ENCODE measurements at regions not wholly inside any gene's neighbourhood (a gene's known extent, or its start where the extent isn't known, plus 50 kb on each side); places are given as distances from the start of the nearest gene placed in this dataset.

DNA sequence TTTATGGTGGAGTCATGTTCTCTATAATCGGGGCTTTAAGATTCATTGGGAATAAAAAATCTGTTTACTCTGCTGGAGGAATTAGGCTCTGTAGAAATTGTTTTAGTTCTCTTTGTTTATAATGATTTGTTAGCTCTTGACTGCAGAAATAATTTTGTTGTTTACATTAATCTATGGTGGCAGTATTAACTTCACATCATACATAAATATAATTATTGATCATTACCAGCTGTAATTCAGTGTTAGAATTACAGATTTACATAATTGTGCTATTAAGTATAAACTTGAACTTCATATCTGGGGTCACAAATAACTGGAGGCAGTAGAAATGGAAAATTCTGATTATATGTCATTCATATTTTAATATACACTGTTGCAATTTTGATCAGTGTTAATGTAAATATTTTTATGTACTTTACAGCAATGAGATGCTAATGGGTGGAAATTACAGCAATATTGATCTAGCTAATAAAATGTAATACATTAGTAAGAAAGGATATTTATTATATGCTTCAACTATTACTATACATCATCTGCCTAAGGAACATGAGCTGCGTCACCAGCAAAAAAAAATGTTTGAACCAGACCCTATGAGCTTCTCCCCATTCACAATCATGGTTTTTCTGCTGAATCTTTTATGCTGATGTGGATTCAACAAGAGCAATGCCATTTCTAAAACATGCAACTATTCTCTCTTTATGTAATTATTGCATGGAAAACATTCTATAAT is 846.6 kb downstream of the NR2F1-AS1 start:
- no peak for DNase-seq
- Mint-ChIP-seq H3K27me3 (ENCODE audit: unreplicated experiment) (no peaks in the 10 kb centered on the region), H3K9me3 (ENCODE audit: unreplicated experiment) (peaks cover 2% of the 10 kb centered on the region), H3K4me1 (ENCODE audit: low read depth, unreplicated experiment) (no peaks in the 10 kb centered on the region), H3K4me3 (ENCODE audit: unreplicated experiment) (no peak overlapping the region), H3K36me3 (ENCODE audit: unreplicated experiment) (no peaks in the 10 kb centered on the region), H3K27ac (ENCODE audit: unreplicated experiment) (no peak overlapping the region)
- TF ChIP-seq, protein P1, sequence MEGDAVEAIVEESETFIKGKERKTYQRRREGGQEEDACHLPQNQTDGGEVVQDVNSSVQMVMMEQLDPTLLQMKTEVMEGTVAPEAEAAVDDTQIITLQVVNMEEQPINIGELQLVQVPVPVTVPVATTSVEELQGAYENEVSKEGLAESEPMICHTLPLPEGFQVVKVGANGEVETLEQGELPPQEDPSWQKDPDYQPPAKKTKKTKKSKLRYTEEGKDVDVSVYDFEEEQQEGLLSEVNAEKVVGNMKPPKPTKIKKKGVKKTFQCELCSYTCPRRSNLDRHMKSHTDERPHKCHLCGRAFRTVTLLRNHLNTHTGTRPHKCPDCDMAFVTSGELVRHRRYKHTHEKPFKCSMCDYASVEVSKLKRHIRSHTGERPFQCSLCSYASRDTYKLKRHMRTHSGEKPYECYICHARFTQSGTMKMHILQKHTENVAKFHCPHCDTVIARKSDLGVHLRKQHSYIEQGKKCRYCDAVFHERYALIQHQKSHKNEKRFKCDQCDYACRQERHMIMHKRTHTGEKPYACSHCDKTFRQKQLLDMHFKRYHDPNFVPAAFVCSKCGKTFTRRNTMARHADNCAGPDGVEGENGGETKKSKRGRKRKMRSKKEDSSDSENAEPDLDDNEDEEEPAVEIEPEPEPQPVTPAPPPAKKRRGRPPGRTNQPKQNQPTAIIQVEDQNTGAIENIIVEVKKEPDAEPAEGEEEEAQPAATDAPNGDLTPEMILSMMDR (IDR thresholded peaks at IDR 0.05; ENCODE audit: partially characterized antibody, unreplicated experiment), result no peak

DNA sequence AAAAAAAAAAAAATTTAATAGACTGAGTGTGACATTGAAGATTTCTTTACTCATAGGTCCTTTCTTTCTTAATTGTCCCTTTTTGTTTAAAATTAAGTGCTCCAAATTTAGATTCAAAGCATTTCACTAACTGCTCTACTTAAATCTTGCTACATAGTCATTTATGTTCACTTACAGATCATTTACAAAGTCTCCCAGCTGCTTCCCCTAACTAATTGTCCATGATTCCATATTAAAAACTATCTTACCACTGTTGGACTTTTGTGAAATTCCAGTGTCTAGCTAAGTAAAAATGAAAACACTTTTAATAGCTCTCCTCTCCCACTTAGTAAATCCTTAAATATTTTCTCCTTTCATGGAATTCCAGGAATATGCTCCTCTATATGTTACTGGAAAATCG is 850.5 kb downstream of the NR2F1-AS1 start:
- TF ChIP-seq, protein P1 (IDR thresholded peaks at IDR 0.05; ENCODE audit: partially characterized antibody, unreplicated experiment), result no peak
- Mint-ChIP-seq H3K27me3 (ENCODE audit: unreplicated experiment) (no peaks in the 10 kb centered on the region), H3K9me3 (ENCODE audit: unreplicated experiment) (no peaks in the 10 kb centered on the region), H3K4me1 (ENCODE audit: low read depth, unreplicated experiment) (no peaks in the 10 kb centered on the region), H3K4me3 (ENCODE audit: unreplicated experiment) (no peak overlapping the region), H3K36me3 (ENCODE audit: unreplicated experiment) (no peaks in the 10 kb centered on the region), H3K27ac (ENCODE audit: unreplicated experiment) (no peak overlapping the region)
- DNase-seq, result no peak

DNA sequence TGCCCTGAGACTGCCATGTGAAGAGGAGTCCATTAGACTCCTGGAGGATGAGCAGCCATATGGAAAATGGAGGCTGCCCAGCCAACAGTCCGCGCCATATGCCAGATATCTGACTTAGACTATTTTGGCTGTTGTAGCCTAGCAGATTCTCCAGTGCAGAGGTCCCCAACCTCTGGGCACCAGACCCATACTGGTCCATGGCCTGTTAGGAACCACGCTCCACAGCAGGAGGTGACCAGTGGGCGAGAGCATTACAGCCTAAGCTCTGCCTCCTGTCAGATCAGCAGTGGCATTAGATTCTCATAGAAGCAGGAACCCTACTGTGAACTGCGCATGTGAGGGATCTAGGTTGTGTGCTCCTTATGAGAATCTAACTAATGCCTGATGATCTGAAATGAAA is 851.9 kb downstream of the NR2F1-AS1 start:
- H3K27ac Mint-ChIP-seq (ENCODE audit: unreplicated experiment), result no peak overlapping the region
- TF ChIP-seq, protein P1 (IDR thresholded peaks at IDR 0.05; ENCODE audit: partially characterized antibody, unreplicated experiment), result no peak
- H3K4me1 Mint-ChIP-seq (ENCODE audit: low read depth, unreplicated experiment), result no peaks in the 10 kb centered on the region
- no peaks in the 10 kb centered on the region for H3K36me3 Mint-ChIP-seq (ENCODE audit: unreplicated experiment)
- H3K4me3 Mint-ChIP-seq (ENCODE audit: unreplicated experiment), result no peak overlapping the region
- no peaks in the 10 kb centered on the region for H3K27me3 Mint-ChIP-seq (ENCODE audit: unreplicated experiment)
- no peak for DNase-seq
- H3K9me3 Mint-ChIP-seq (ENCODE audit: unreplicated experiment), result no peaks in the 10 kb centered on the region

DNA sequence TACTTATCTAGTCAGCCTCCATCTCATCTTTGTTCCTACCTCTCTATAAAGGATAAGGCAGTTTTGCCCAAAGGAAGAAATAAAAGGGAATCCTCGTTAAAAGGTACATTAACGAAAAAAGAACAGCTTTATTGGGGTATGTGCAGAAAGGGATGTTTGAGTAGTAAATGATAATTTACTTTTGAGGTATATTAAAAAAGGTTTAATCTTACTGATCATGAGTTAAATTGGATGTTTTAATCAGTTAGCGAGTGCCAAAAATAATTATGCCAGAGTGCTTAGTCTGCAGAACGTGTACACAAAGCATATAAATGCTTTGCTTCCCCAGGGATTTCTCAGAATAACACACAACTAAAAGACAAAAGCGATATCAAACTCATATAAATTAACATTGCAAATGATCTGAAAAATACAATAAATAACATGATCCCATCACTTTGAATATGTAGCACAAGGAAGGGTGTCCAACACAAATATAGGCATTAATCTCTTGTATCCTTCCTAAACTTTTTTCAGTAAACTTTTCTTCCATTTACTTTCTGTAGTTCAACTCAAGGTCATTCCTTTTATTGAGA is 865.0 kb downstream of the NR2F1-AS1 start:
- no peak for DNase-seq
- H3K9me3 Mint-ChIP-seq (ENCODE audit: unreplicated experiment), result no peaks in the 10 kb centered on the region
- no peak overlapping the region for H3K4me3 Mint-ChIP-seq (ENCODE audit: unreplicated experiment)
- H3K27me3 Mint-ChIP-seq (ENCODE audit: unreplicated experiment), result peaks cover 2% of the 10 kb centered on the region
- H3K27ac Mint-ChIP-seq (ENCODE audit: unreplicated experiment), result no peak overlapping the region
- H3K36me3 Mint-ChIP-seq (ENCODE audit: unreplicated experiment), result no peaks in the 10 kb centered on the region
- H3K4me1 Mint-ChIP-seq (ENCODE audit: low read depth, unreplicated experiment), result peaks cover 4% of the 10 kb centered on the region
- TF ChIP-seq, protein P1 (IDR thresholded peaks at IDR 0.05; ENCODE audit: partially characterized antibody, unreplicated experiment), result no peak

DNA sequence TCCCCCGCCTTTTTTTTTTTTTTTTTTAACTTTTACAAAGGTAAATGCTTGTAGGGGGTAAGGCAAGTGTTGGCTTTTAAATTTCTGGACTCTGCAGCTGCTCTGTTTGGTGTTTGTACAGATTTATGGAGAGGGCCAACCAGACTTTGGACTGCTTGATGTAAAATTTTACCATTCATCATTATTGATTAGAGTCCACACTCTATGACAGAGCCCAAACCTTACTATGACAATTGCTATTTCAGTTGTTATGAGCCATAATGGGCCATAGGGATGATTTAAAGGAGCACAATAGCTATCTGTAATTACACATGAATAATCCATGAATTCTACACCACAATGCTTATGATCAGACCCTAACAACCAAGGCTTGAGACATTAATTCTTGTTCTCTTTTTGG is 867.2 kb downstream of the NR2F1-AS1 start:
- H3K36me3 Mint-ChIP-seq (ENCODE audit: unreplicated experiment), result no peaks in the 10 kb centered on the region
- no peak overlapping the region for H3K4me3 Mint-ChIP-seq (ENCODE audit: unreplicated experiment)
- H3K27me3 Mint-ChIP-seq (ENCODE audit: unreplicated experiment), result peaks cover 2% of the 10 kb centered on the region
- no peaks in the 10 kb centered on the region for H3K9me3 Mint-ChIP-seq (ENCODE audit: unreplicated experiment)
- TF ChIP-seq, protein P1 (IDR thresholded peaks at IDR 0.05; ENCODE audit: partially characterized antibody, unreplicated experiment), result no peak
- no peak overlapping the region for H3K27ac Mint-ChIP-seq (ENCODE audit: unreplicated experiment)
- H3K4me1 Mint-ChIP-seq (ENCODE audit: low read depth, unreplicated experiment), result peaks cover 4% of the 10 kb centered on the region
- DNase-seq, result no peak

Measured in glutamatergic neuron (in vitro differentiated cells).